Endothelial cell of umbilical vein (primary cell): ENCODE measurements at regions not wholly inside any gene's neighbourhood (a gene's known extent, or its start where the extent isn't known, plus 50 kb on each side); places are given as distances from the start of the nearest gene placed in this dataset.

ENCODE experiments used
- CTCF ChIP-seq, 2 donors: IDR thresholded peaks; 1 replicate in 1 of 2; 2 replicates in 1 of 2; pipeline ENCODE4 v1.5.1; 2011; ENCODE audit warnings: low read length in 2 of 2, mild to moderate bottlenecking in 2 of 2, moderate library complexity in 2 of 2, control low read depth in 1 of 2, inconsistent platforms in 1 of 2, low read depth in 1 of 2; ENCODE audit not compliant: insufficient read depth in 1 of 2; ENCODE audit errors: extremely low read depth in 1 of 2
- EZH2 ChIP-seq: IDR thresholded peaks from 2 replicates; pipeline ENCODE4 v1.6.1; 2012; ENCODE audit warnings: borderline replicate concordance, low read depth, mild to moderate bottlenecking, moderate library complexity, low read length, inconsistent platforms; ENCODE audit not compliant: severe bottlenecking
- JUN ChIP-seq: IDR thresholded peaks from 2 replicates; pipeline ENCODE4 v1.6.1; 2011; ENCODE audit warnings: borderline replicate concordance, low read depth; ENCODE audit not compliant: insufficient read length, insufficient read depth
- POLR2AphosphoS5 ChIP-seq: IDR thresholded peaks from 2 replicates; pipeline ENCODE4 v1.6.1; 2012; ENCODE audit warnings: low read depth, mild to moderate bottlenecking, control low read depth, low read length, moderate library complexity; ENCODE audit not compliant: insufficient read depth

GRCh38 chr11:135043434-135043833 lies 631.4 kb upstream of the B3GAT1 start:
- TF ChIP-seq CTCF (IDR thresholded peaks at IDR 0.05; ENCODE audit: extremely low read depth in 1 of 2, insufficient read depth in 1 of 2, low read depth in 1 of 2, low read length in 2 of 2) (no peak), JUN (no peak), POLR2AphosphoS5 (no peak), EZH2 (no peak)
